Fibroblast of upper back skin (primary cell): ENCODE measurements at regions not wholly inside any gene's neighbourhood (a gene's known extent, or its start where the extent isn't known, plus 50 kb on each side); places are given as distances from the start of the nearest gene placed in this dataset.
"Not testable (repeated sequence)": the region's sequence is repeated elsewhere in the genome, so short reads cannot be mapped to it uniquely, and the experiment has no call there.

Experiments used
- DNase-seq: peaks from one replicate; pipeline ENCODE4 v3.0.0-alpha.2; 2013

DNA sequence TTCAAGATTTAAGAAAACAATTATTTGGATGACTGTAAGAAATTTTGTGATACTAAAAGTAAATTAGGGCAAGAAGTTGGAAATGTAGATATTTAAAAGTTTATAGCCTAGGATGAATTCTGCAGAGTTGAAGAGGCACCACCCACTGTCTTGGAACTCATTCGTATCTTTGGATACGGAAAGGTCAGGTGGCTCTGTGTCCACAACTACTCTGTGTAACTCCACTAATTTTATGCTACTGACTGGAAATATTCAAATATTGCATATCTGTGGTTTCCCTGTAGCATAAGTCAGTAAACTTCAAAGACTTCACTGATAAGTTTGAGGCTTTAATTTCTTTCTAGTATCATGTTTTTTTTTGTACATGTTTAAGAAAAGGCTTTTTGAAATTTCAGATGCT lies 156.9 kb upstream of the RPRM start:
- no peak for DNase-seq

DNA sequence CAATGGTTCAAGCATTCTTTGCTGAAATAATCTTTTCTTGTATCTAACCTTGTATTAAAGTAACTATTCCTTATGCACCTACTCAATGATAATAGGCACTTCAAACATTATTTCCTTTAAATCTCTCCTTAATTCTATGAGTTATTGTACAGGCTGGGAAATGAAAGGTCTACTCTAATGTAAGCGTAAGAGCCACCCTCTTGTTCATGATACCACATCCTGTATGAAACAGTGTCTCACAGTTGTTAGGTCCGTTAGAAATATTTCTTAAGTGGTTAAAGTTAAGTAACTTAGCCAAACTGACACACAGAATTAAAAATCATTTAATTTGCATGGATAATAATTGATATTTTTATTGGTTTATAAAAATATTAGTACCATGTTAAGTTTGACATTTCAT lies 162.5 kb upstream of the RPRM start:
- no peak for DNase-seq

GRCh38 chr2:153644955-153645354 lies 166.4 kb upstream of the RPRM start:
- no peak for DNase-seq

DNA sequence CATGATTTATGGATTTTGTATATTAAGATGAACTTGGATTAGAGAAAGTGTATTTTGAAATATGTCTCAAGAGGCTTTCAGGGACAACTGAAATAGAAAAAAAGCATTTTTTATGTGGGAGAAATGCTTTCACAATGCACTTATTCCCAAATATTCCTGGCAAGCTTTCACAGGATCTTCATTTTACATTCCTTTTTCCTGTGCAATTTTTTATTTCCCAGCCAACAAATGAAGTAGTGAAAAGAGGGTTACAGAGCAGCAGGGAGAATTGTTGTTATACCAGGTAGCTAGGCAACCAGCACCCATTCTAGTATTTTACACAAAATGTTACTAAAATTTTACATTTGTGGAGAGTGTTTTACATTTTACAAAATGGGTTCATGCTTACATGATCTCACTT lies 167.0 kb upstream of the RPRM start:
- DNase-seq: no peak

- no peak for DNase-seq
Observed at GRCh38 chr2:153657651-153658050, 179.1 kb upstream of the RPRM start.

- no peak for DNase-seq
Observed at GRCh38 chr2:153661801-153662200, 183.2 kb upstream of the RPRM start.

GRCh38 chr2:153663371-153663770 lies 184.8 kb upstream of the RPRM start:
- no peak for DNase-seq

GRCh38 chr2:153664009-153664408 lies 185.4 kb upstream of the RPRM start:
- not testable (repeated sequence) for DNase-seq

DNA sequence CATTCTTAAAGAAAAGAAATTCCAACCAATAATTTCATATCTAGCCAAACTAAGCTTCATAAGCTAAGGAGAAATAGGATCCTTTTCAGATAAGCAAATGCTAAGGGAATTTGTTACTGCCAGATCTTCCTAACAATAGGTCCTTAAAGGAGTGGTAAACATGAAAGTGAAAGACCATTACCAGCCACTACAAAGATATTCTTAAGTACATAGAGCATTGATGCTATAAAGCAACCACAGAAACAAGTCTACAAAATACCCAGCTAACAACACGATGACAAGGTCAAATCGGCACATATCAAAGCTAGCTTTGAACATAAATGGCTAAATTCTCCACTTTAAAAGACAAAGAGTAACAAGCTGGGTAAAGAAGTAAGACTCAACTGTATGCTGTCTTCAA lies 188.9 kb upstream of the RPRM start:
- no peak for DNase-seq

- DNase-seq: no peak
Observed at GRCh38 chr2:153668923-153669322, 190.4 kb upstream of the RPRM start.

DNA sequence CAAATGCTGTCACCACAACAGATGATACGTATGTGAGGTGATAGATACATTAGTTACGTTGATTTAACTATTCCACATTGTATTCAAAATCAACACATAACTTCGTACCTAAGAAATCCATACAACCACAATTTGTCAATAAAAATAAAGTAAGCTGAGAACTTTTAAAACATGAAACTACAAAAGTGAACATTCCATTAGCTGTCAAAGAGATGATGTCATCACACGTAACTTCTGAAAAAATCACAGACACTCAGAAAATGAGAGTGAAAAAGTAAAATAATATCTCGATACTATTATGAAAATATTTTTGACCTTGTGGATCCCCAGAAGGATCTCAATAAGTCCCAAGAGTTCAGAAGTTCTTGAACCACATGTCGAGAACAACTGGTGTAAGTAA lies 161.6 kb upstream of the GALNT13 start:
- no peak for DNase-seq

DNA sequence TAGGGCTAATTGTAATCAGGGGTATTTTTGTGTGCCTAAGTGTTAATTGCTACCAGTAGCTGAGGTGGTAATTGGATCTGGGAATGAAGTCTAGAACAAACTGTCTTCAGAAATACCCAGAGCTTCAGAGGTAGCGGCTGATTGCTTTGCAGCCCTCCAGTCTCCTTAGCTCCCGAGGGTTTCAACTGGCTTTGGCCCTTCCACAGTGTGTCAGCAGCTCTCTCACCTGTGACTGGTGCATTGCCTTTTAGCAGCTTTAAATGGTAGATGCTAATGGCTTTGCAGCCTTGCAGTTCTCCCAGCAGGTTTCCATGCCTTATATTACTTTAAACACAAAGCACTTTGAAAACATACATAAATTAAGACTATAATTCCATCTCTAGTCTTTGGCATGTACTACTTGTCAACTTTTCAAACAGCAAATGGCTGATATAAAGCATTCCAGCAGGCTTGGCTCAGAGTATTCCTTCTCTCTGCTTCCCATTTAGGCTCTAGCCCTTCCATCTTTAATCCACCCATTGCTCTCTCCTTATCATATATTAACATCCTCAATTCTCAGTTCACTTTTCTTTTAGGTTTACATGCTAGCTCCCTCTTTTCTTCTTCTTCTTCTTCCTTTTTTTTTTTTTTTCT lies 156.4 kb upstream of the GALNT13 start:
- DNase-seq: no peak

DNA sequence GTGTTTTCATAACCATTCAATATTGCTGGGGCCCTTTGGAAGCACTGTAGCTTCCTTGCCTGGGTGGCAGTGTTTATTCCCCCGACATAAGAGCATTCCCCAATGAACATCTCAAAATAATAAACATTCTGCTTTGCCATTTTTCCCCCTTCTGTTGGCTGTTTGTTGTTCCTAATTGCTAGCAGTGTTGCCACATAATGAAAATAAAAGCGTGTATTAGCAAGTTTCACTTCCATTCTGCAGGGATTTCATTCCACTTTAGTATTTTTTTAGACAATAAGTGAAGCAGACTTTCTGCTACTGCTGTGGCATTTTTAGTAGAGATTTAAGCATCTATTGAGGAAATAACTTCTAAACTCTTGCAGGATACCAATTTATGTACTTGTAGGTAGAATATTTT lies 154.7 kb upstream of the GALNT13 start:
- DNase-seq: no peak

DNA sequence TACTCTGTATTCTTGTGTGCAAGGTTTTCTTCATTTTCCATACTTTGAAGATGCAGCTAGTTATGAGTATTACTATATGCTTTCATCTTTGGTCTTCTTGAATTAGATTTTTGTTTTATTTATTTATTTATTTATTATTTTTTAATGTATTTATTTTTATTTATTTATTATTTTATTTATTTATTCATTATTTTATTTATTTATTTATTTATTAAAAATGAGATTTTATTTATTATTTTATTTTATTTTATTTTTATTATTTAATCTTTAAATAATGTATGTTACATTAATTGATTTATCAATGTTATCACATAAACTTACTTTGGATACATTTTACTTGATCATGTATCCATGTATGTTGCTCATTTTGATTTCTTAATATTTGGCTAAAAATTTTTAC lies 132.3 kb upstream of the GALNT13 start:
- no peak for DNase-seq

DNA sequence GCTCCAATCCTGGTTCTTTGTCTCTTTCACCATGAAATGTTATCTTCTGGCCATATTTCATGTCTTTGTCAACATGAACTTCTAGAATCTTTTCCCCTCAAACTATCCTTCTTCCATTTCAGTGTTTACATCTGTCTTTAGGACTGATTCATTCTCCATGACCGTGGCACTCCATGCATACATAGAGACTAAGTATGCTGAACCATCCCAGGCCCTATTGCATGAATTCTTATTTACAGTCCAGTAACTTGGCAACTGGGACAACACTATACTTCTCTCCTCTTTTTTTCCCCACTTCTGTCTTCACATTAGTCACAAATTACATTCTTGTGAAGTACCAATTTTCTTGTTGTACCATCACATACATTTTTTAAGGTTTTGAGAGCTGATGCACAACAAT lies 109.8 kb upstream of the GALNT13 start:
- no peak for DNase-seq

DNA sequence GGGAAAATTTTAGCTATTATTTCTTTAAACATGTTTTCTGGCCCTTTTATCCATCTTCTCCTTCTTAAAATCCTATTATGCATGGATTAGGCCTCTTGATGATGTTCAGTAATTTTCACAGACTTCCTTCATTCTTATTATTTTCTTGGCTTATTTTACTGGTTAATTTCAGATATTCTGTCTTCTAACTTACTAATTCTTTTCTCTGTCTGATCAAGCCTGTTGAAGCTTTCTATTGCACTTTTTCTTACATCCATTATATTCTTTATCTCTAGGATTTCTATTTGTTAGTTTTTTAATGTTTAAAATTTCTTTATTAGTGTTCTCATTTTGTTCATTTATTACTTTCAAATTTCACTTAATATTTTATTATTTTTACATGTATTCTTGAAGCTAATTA lies 105.3 kb upstream of the GALNT13 start:
- DNase-seq: no peak

DNA sequence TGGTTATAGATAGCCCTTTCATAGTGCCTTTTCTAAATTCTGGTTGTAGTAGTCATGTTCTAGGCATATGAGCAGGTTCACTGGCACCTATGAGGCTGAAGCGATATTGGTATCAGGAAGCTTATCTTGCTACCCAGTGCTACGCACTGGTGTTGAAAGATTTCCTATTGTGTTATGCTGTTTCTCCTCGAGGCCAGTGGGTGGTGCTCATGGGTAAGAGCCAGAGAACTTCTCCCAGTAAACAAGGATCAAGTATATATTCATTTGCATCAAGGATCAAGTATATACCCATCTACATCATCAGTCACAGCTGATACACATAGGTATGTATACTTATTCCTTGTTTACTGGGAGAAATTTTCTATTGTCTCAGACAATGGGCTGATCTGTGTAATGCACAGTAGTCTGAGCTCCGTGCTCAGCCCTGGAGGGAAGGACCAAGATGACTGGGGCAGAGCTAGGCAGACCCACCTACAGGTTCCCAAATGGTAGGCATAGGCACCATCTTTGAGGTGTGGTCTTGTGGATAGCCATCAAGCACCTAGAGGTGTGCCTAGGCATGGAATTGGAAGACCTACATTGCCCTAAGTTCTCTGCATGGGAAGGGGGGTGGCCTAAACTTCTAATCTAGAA lies 101.2 kb upstream of the GALNT13 start:
- no peak for DNase-seq

GRCh38 chr2:153780241-153780640 lies 91.5 kb upstream of the GALNT13 start:
- no peak for DNase-seq

DNA sequence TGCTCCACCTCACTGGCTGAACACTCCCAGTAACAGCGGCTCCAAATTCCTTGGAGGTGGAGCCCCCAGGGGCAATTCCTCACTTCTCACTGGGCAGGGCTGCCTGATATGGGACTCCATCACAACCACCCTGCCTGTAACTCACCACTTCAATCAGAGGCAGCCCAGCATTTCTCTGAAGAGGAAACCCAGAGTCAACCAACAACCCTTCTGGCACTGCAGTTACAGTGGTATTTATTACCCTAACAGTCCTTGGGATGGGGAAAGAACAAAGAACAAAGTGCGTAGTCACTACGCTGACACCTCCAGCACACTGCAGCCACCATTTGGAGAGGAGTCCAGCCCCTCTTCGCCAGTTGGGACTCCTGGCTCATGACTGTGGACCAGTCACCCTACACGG lies 85.7 kb upstream of the GALNT13 start:
- no peak for DNase-seq

GRCh38 chr2:153787612-153788011 lies 84.1 kb upstream of the GALNT13 start:
- DNase-seq: no peak

- DNase-seq: no peak
Observed at GRCh38 chr2:153802671-153803070, 69.1 kb upstream of the GALNT13 start.

DNA sequence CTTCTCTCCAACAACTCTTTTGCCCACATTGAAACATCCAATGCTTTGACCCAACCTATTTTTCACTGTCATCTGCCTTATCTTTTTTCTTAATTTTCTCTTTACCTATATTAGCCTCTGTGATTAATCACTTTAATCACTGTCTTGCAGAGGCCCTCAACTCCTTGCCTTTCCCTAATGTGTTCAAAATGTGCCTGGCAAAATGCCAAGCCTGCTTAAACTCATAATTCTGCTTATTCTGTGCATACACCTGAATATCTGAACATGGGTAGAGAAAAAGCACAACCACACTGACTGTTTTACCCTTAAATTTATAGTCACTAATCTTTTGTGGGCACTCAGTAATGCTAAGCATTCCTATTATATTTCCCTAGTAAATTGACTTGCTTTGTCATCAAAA lies 63.0 kb upstream of the GALNT13 start:
- peak; percentile 1 for DNase-seq

DNA sequence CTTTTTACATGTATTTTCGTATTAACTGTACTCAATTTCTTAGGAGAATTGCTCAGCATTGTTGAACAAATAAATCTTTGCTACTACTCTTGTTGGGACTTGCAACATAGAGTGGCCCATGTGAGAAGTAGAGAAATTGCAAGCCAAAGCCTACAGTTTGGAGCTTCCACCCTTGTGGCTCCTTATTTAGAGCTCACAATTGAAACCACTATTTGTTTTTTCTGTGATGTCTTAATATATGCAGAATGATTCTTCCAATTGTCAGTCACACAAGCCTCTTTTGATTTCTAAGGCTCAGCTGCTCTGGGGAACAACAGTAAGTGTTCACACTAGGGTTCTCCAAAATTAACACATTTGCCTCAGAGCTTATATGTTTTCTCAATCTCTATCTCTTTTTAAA lies 60.2 kb upstream of the GALNT13 start:
- no peak for DNase-seq

- DNase-seq: no peak
Observed at GRCh38 chr2:153812632-153813031, 59.1 kb upstream of the GALNT13 start.

DNA sequence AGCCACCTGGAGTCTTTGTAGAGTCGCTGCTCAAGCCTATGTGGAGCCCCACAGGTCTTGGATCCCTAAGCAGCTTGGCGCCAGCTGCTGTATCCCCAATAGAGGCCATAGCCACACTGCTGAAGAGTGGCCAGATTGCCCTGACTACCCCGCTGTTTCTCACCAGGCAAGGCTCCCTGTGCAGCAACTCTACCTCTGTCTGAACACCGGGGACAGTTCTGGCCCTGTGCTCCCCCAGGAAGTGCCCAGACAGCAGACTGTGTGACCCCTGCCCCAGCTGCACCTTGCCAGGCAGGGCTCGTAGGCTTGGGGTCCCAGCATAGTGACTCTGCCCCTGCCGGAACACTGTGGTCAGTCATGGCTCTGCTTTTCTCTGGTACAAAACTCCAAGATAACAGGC lies 53.5 kb upstream of the GALNT13 start:
- no peak for DNase-seq
